Right cardiac atrium (tissue), 5 donors: ENCODE measurements at regions not wholly inside any gene's neighbourhood (a gene's known extent, or its start where the extent isn't known, plus 50 kb on each side); places are given as distances from the start of the nearest gene placed in this dataset.

Experiments used
- ATAC-seq, 2 donors: fragments of 200-7000 bp; cut with Tn5 transposase; one replicate each; pipeline versions ENCODE4 v1.8.0 to v1.9.1; 2020; ENCODE audit warnings: moderate library complexity in 2 of 2, mild to moderate bottlenecking in 1 of 2
- DNase-seq, 3 donors: peaks; one replicate each; pipeline ENCODE4 v3.0.0-alpha.2; 2020
- H3K27ac ChIP-seq: one replicate; pipeline ENCODE4 v1.5.1; 2013; ENCODE audit warnings: mild to moderate bottlenecking, low read length, control low read depth, moderate library complexity
- H3K27me3 ChIP-seq: one replicate; pipeline ENCODE4 v1.6.1; 2013; ENCODE audit not compliant: control insufficient read depth, insufficient read depth
- H3K4me1 ChIP-seq: one replicate; pipeline ENCODE4 v1.6.1; 2013; ENCODE audit warnings: low read length; ENCODE audit not compliant: control insufficient read depth, insufficient read depth
- H3K4me3 ChIP-seq: one replicate; pipeline ENCODE4 v1.5.1; 2013; ENCODE audit warnings: low read length, control low read depth
- H3K9me3 ChIP-seq: one replicate; pipeline ENCODE4 v1.6.1; 2013; ENCODE audit warnings: low read length; ENCODE audit not compliant: control insufficient read depth
- WGBS: extraction: QIAGEN DNeasy Blood & Tissue Kit; methylation state at CpG from one replicate; pipeline ENCODE4 v1.1.7; 2013; 5-methylcytosine and 5-hydroxymethylcytosine counted together
- intact Hi-C, 4 donors: fragments of 100-400 bp; cut with DNase I; formaldehyde crosslinking; loops; one replicate each; pipeline versions ENCODE4 v1.11.0 to v1.14.0; 2022 to 2023
- donor health status: healthy with polysubstance abuse.
- donor health status: DM: no; HTN: yes; CAD: no.
- donor health status: DM: no; HTN: no; CAD: no.
- donor health status: DM: no; HTN: yes; CAD: no; lungs with severe emphysema.
- donor health status: DM: yes; HTN: yes; CAD: no.

- intact Hi-C loops, result no loop called here
- 36% methylated on average over 6 of the region's 6 CpGs for WGBS
Observed at GRCh38 chr1:5709461-5709975, 282.7 kb downstream of the NPHP4 start.

DNA sequence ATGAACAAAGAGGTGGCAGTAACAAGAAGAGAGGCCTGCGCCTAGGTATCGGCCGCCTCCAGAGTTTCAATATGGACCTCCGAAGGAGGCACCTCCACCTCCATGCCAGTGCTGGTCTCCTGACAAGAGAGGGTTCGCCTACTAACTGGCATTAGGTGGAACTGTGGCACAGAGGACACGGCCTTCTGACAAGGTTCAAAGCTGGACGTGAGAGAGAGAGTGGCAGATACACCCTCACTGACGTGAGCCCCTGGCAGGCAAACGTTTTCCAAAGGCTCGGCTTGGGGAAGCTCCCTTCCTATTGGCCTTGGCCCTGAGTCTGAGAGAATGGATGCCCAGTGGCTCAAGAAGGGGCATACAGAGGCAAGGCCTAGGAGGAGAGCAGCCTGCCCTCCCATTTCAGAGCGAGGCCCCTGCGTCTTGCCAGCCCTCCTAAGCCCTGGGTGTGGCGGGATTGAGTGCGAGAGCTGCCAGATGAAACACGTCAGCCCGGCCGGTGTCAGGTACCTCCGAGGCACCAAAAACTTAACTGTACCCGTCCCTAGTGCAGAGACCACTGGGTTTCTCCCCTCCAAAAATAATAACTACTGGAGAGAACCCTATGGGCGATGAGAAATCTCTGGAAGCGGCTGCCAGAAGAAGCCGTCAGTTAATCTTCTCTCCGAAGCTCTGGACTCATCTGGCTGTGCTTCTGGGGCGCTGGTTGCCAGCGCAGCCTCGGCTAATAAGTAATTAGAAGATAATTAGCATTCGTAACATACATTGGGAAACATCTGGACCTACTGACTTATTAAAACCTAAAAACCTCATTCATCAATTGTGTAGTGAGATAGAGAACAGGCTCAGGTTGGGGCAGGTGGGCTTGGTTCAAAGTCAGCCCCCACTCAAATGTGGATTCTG, 283.6 kb downstream of the NPHP4 start:
- Histone ChIP-seq H3K4me1 (no peaks in the 10 kb centered on the region), H3K4me3 (no peak overlapping the region), H3K27me3 (no peaks in the 10 kb centered on the region), H3K9me3 (no peaks in the 10 kb centered on the region), H3K27ac (no peak overlapping the region)
- no peak for ATAC-seq
- 87% methylated on average over 27 of the region's 27 CpGs for whole genome bisulfite sequencing
- intact Hi-C loops, result no loop called here
- DNase-seq, result no peak

More at GRCh38 chr1:5709461-5709975, 282.7 kb downstream of the NPHP4 start:
- Histone ChIP-seq H3K4me1 (no peaks in the 10 kb centered on the region), H3K27me3 (no peaks in the 10 kb centered on the region), H3K4me3 (no peak overlapping the region), H3K27ac (no peak overlapping the region), H3K9me3 (no peaks in the 10 kb centered on the region)
- no peak for DNase-seq
- no peak for ATAC-seq

- no peaks in the 10 kb centered on the region for H3K27me3 ChIP-seq
- ATAC-seq (no peak), DNase-seq (no peak)
- H3K4me3 ChIP-seq, result no peak overlapping the region
- H3K4me1 ChIP-seq, result no peaks in the 10 kb centered on the region
- intact Hi-C loops, result no loop called here
- no peak overlapping the region for H3K27ac ChIP-seq
- 83% methylated on average over 12 of the region's 12 CpGs for WGBS
- no peaks in the 10 kb centered on the region for H3K9me3 ChIP-seq
Observed at GRCh38 chr1:5707566-5708345, 284.5 kb downstream of the NPHP4 start.

DNA sequence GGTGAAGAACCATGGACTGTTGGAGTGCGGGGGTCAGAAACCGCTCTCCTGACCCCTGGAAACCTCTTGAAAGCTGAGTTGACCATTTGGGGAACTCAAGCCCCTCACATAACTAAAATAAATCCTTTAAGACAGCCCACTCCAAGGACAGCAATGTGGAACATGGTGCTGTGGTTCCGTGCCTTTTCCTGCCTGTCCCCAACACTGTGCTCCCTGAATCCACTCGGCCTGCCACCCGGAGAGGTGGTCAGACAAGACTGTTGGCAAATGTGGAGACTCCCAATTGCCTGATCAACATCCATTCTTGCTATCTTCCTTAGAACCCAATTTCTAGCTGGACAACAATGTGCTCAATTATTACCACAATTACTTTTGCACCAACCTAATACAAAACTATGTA, 286.0 kb downstream of the NPHP4 start:
- intact Hi-C loops, result no loop called here
- Histone ChIP-seq H3K27me3 (no peaks in the 10 kb centered on the region), H3K27ac (no peak overlapping the region), H3K9me3 (no peaks in the 10 kb centered on the region), H3K4me1 (no peaks in the 10 kb centered on the region), H3K4me3 (no peak overlapping the region)
- WGBS, result 92% methylated on average over 5 of the region's 5 CpGs
- ATAC-seq (no peak), DNase-seq (no peak)

DNA sequence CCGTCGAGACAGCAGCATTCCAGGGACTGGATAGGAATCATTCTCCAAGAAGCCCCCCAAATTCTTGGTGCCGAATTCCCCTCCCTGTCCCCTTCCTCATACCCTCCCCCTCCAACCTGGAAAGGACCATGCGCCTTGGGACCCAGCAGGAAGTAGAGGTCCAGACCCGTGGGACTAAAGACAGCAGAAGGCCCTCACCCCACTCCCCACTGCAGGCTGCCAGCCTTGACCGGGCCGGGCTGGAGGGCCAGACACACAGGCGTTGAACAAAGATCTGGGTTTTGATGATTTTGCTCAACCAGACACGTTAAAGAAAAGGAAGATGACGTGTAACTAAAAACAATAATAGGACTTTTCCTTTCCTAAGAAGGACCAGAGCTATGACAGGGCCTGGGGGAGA, 286.5 kb downstream of the NPHP4 start:
- DNase-seq (no peak), ATAC-seq (no peak)
- WGBS, result 76% methylated on average over 10 of the region's 10 CpGs
- Histone ChIP-seq H3K4me1 (no peaks in the 10 kb centered on the region), H3K27me3 (no peaks in the 10 kb centered on the region), H3K9me3 (no peaks in the 10 kb centered on the region), H3K27ac (no peak overlapping the region), H3K4me3 (no peak overlapping the region)
- intact Hi-C loops, result no loop called here

- intact Hi-C loops, result no loop called here
- DNase-seq (no peak), ATAC-seq (no peak)
- H3K27me3 ChIP-seq, result no peaks in the 10 kb centered on the region
- H3K4me3 ChIP-seq, result no peak overlapping the region
- H3K9me3 ChIP-seq, result no peaks in the 10 kb centered on the region
- no peaks in the 10 kb centered on the region for H3K4me1 ChIP-seq
- 58% methylated on average over 18 of the region's 18 CpGs for WGBS
- no peak overlapping the region for H3K27ac ChIP-seq
Observed at GRCh38 chr1:5704561-5705514, 287.4 kb downstream of the NPHP4 start.

GRCh38 chr1:5701642-5702041, 290.6 kb downstream of the NPHP4 start:
- no peak for ATAC-seq
- Histone ChIP-seq H3K4me1 (no peaks in the 10 kb centered on the region), H3K4me3 (no peak overlapping the region), H3K9me3 (no peaks in the 10 kb centered on the region), H3K27me3 (no peaks in the 10 kb centered on the region), H3K27ac (no peak overlapping the region)
- no peak for DNase-seq
- intact Hi-C loops, result no loop called here
- 85% methylated on average over 4 of the region's 4 CpGs for WGBS

GRCh38 chr1:5693568-5693967, 298.7 kb downstream of the NPHP4 start:
- H3K9me3 ChIP-seq, result no peaks in the 10 kb centered on the region
- DNase-seq (no peak), ATAC-seq (no peak)
- 84% methylated on average over 9 of the region's 9 CpGs for whole genome bisulfite sequencing
- H3K27ac ChIP-seq, result no peak overlapping the region
- H3K27me3 ChIP-seq, result no peaks in the 10 kb centered on the region
- H3K4me1 ChIP-seq, result no peaks in the 10 kb centered on the region
- H3K4me3 ChIP-seq, result no peak overlapping the region
- intact Hi-C loops, result no loop called here

GRCh38 chr1:5692664-5693063, 299.6 kb downstream of the NPHP4 start:
- 71% methylated on average over 6 of the region's 6 CpGs for WGBS
- no peaks in the 10 kb centered on the region for H3K27me3 ChIP-seq
- no peak for ATAC-seq

DNA sequence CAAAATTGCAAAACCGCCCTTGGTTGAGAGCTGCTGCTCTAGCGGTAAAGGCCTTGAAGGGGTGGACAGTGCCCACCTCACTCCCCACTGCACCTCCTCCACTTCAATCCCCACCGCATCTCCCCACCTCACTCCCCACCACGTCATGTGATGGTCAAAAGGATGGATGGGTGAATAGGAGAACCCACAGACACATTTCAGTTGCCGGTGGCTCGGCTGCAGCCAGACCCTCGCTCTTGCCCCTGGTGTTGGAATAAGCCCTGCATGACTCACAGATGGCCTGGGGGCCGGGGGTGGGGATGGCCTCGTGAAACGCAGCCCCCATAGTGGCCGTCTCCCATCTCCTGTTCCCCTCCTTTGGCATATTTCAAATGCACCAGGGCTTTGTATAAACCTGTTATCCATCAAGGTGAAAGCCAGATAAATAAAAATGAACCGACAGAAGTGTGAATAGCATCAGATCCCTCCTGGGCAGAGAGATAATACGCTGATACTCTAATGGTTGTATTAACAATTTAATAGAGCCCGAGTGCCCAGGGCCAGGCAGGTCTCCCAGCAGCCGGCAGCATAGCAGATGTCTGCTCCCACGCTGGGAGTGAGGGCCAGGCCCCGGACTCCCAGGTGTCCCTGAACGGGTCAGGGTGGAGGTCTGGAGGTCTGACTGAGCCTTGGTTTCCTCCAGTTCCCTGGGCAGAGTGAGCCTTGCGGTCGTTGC, 300.3 kb downstream of the NPHP4 start:
- Histone ChIP-seq H3K4me3 (no peak overlapping the region), H3K9me3 (no peaks in the 10 kb centered on the region), H3K27me3 (no peaks in the 10 kb centered on the region), H3K4me1 (no peaks in the 10 kb centered on the region), H3K27ac (no peak overlapping the region)
- 68% methylated on average over 20 of the region's 20 CpGs for WGBS
- ATAC-seq (no peak), DNase-seq (no peak)
- intact Hi-C loops, result no loop called here

More at GRCh38 chr1:5692664-5693063, 299.6 kb downstream of the NPHP4 start:
- Histone ChIP-seq H3K9me3 (no peaks in the 10 kb centered on the region), H3K27ac (no peak overlapping the region), H3K4me3 (no peak overlapping the region), H3K4me1 (no peaks in the 10 kb centered on the region)
- DNase-seq, result no peak
- intact Hi-C loops, result no loop called here
